ENCODE measurements at regions not wholly inside any gene's neighbourhood (a gene's known extent, or its start where the extent isn't known, plus 50 kb on each side); places are given as distances from the start of the nearest gene placed in this dataset.

DNA sequence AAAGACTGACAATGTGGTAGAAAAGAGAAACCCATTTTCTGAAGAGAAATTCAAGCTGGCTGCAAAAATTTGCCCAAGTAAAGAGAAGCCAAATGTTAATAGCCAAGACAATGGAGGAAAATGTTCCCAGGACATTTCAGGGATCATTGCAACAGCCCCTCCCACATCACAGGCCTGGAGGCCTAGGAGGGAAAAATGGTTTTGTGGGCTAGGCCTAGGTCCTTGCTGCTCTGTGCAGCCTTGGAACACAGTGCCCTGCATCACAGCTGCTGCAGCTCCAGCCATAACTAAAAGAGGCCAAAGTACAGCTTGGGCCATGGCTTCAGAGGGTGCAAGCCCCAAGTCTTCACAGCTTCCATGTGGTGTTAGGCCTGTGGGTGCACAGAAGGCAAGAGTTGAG, 332.4 kb upstream of the LRIG3 start:
- no peak for DNase-seq (ENCODE audit: low read depth)
- TF ChIP-seq, protein P1, sequence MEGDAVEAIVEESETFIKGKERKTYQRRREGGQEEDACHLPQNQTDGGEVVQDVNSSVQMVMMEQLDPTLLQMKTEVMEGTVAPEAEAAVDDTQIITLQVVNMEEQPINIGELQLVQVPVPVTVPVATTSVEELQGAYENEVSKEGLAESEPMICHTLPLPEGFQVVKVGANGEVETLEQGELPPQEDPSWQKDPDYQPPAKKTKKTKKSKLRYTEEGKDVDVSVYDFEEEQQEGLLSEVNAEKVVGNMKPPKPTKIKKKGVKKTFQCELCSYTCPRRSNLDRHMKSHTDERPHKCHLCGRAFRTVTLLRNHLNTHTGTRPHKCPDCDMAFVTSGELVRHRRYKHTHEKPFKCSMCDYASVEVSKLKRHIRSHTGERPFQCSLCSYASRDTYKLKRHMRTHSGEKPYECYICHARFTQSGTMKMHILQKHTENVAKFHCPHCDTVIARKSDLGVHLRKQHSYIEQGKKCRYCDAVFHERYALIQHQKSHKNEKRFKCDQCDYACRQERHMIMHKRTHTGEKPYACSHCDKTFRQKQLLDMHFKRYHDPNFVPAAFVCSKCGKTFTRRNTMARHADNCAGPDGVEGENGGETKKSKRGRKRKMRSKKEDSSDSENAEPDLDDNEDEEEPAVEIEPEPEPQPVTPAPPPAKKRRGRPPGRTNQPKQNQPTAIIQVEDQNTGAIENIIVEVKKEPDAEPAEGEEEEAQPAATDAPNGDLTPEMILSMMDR (conservative IDR thresholded peaks at IDR 0.05; ENCODE audit: low read depth, low read length), result no peak

DNA sequence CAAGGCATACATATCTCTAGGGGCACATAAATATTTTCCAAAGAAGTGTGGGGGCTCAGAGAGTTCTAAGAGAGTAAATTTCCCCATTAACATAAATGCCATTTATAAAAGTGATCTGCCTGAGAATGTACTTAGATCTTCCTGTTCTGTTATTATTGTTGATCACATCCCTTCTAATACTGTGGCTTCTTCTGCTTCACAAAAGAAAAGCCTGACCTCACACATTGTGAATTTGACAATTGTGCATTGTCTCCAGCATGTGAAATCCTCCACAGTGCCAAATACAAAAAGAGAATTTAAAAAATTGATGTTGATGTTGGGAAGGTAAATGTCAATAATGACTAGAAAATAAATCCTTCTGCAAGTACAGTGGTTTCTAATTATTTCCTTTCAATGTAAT, 330.5 kb upstream of the LRIG3 start:
- DNase-seq (ENCODE audit: low read depth), result no peak
- TF ChIP-seq, protein P1 (conservative IDR thresholded peaks at IDR 0.05; ENCODE audit: low read depth, low read length), result no peak

More for the DNA sequence above, 332.4 kb upstream of the LRIG3 start:
- H3K4me3 ChIP-seq (ENCODE audit: low read length), result no peak overlapping the region

DNA sequence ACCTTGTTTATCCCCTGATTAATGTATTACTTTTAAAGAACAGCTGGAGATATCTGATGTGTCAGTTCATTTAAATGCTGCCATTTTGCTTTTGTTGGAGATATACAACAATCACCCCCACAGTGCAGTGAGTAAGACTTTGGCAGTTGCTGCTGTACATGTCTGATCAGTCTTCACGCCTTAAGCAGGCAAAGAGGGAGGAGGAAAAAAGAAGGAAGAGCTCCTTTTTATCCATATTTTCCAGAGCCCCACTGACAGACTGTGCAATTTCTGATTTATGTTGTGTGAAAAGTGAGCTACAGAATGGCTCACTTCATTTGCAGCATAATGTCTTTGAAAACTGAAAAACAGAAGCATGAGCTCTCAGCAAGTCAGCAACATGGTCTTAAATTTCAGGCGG, 319.7 kb upstream of the LRIG3 start:
- TF ChIP-seq, protein P1 (conservative IDR thresholded peaks at IDR 0.05; ENCODE audit: low read depth, low read length), result no peak
- no peak overlapping the region for H3K4me3 ChIP-seq (ENCODE audit: low read length)
- no peak for DNase-seq (ENCODE audit: low read depth)

More for the DNA sequence above, 330.5 kb upstream of the LRIG3 start:
- H3K4me3 ChIP-seq (ENCODE audit: low read length), result no peak overlapping the region

DNA sequence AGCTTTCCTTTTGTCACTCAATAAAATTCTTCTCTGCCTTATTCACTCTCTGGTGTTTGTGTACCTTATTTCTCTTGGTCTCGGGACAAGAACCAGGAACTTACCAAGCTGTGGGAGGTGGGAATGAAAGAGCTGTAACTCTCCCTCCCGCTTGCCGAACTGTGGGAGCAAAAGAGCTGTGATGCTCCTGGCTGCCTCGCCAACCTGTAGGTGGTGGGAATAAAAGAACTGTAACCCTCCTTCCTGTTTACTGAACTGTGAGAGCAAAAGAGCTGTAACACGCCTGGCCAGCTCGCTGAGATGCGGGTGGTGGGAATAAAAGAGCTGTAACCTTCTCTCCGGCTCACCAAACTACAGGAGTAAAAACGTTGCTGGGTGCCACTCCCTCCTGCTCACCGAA, 314.1 kb upstream of the LRIG3 start:
- DNase-seq (ENCODE audit: low read depth), result no peak
- H3K4me3 ChIP-seq (ENCODE audit: low read length), result no peak overlapping the region
- TF ChIP-seq, protein P1 (conservative IDR thresholded peaks at IDR 0.05; ENCODE audit: low read depth, low read length), result no peak

DNA sequence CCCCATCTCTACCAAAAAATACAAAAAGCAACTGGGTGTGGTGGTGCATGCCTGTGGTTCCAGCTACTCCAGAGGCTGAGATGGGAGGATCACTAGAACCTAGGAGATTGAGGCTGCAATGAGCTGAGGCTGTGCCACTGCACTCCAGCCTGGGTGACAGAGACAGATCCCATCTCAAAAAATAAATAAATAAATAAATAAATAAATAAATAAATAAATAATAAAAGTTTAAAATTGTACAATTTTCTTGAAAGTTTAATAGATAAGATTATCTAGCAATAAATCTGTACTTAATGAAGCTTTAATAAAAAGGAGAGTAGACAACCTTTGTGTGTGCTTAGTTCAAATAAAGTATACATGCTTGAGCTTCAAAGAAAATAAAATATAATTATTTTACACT, 310.0 kb upstream of the LRIG3 start:
- H3K4me3 ChIP-seq (ENCODE audit: low read length), result no peak overlapping the region
- TF ChIP-seq, protein P1 (conservative IDR thresholded peaks at IDR 0.05; ENCODE audit: low read depth, low read length), result no peak
- DNase-seq (ENCODE audit: low read depth), result no peak

DNA sequence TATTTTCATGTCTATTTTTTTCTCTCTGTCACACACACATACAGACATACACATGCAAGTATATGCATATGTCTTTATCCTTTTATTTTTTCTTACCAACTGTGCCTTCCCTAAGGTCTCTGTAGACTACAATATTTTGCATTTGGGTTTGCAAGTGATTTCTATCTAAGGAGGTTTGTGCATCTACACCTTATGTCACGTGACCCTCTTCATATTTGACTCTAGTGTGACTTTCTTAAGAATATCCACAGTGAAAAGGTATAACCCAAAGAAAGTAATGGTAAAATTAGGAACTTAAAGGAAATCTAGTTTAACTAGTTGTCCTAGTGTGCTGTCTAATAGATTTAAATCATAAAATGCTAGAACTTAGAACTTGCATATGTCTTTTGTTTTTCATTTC, 298.8 kb upstream of the LRIG3 start:
- DNase-seq (ENCODE audit: low read depth), result no peak
- TF ChIP-seq, protein P1 (conservative IDR thresholded peaks at IDR 0.05; ENCODE audit: low read depth, low read length), result no peak
- H3K4me3 ChIP-seq (ENCODE audit: low read length), result no peak overlapping the region

DNA sequence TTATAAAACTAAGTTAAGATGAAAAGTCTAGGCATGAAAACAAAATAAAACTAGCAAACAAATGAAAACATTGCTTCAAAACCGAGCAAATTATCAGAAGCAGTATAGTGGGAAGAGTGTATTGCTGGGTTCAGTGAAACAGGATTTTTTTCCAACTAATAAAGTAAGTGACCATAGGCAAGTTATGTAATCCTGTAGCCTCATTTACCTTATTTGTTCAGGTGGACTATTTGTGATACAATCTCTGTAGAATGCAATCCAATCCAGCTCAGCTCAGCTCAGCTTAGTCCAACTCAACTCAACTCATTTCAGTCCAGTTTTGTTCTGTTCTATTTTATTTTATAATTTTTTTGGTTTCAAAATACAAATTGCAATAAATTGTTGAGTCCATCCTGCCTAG, 276.7 kb upstream of the LRIG3 start:
- TF ChIP-seq, protein P1 (conservative IDR thresholded peaks at IDR 0.05; ENCODE audit: low read depth, low read length), result no peak
- H3K4me3 ChIP-seq (ENCODE audit: low read length), result no peak overlapping the region
- no peak for DNase-seq (ENCODE audit: low read depth)
